Ishikawa (cell line): ENCODE measurements at regions not wholly inside any gene's neighbourhood (a gene's known extent, or its start where the extent isn't known, plus 50 kb on each side); places are given as distances from the start of the nearest gene placed in this dataset.

Experiments used
- CEBPB ChIP-seq: IDR thresholded peaks from 2 replicates; pipeline ENCODE4 v1.6.1; 2012
- TCF12 ChIP-seq: IDR thresholded peaks from 2 replicates; pipeline ENCODE4 v1.6.1; 2012; ENCODE audit warnings: low read depth
- ZBTB7A ChIP-seq: IDR thresholded peaks from 2 replicates; pipeline ENCODE4 v1.6.1; 2012; ENCODE audit warnings: low read depth
- TF ChIP-seq, protein P1 (sequence below): IDR thresholded peaks from 2 replicates; pipeline ENCODE4 v1.6.1; 2012
- TF ChIP-seq, protein P2 (sequence below): IDR thresholded peaks from 2 replicates; pipeline ENCODE4 v1.6.1; 2012; ENCODE audit warnings: low read depth, mild to moderate bottlenecking

DNA sequence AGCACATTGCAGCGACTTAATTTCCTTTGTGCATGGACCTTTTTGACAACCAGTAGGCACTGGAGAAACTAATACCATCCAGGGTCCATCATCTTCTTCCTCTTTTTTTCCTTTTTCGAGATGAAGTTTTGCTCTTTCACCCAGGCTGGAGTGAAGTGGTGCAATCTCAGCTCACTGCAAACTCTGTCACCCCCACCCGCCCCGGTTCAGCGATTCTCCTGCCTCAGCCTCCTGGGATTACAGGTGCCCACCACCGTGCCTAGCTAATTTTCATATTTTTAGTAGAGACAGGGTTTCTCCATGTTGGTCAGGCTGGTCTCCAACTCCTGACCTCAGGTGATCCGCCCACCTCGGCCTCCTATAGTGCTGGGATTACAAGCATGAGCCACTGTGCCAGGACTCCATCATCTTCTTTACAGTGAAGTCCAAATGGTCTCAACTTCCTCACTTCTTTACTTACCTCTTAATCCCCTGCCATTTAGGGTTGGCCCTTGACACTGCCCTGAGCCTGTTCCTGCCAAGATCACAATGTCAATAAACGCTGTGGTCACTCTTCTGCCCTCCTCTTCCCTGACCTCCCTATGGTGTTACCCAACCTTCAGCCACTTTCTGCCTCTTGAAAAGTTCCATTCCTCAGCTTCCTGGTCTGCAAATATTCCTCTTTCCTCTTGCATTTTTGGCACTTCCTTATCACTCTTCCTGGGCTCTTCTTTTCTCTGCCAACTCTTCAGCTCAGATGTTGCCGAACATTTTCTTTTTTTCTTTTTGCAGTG, 119.8 kb upstream of the SLC34A2 start:
- TF ChIP-seq CEBPB (no peak), TCF12 (no peak), ZBTB7A (no peak)
- TF ChIP-seq, protein P1, sequence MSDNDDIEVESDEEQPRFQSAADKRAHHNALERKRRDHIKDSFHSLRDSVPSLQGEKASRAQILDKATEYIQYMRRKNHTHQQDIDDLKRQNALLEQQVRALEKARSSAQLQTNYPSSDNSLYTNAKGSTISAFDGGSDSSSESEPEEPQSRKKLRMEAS: no peak
- TF ChIP-seq, protein P2, sequence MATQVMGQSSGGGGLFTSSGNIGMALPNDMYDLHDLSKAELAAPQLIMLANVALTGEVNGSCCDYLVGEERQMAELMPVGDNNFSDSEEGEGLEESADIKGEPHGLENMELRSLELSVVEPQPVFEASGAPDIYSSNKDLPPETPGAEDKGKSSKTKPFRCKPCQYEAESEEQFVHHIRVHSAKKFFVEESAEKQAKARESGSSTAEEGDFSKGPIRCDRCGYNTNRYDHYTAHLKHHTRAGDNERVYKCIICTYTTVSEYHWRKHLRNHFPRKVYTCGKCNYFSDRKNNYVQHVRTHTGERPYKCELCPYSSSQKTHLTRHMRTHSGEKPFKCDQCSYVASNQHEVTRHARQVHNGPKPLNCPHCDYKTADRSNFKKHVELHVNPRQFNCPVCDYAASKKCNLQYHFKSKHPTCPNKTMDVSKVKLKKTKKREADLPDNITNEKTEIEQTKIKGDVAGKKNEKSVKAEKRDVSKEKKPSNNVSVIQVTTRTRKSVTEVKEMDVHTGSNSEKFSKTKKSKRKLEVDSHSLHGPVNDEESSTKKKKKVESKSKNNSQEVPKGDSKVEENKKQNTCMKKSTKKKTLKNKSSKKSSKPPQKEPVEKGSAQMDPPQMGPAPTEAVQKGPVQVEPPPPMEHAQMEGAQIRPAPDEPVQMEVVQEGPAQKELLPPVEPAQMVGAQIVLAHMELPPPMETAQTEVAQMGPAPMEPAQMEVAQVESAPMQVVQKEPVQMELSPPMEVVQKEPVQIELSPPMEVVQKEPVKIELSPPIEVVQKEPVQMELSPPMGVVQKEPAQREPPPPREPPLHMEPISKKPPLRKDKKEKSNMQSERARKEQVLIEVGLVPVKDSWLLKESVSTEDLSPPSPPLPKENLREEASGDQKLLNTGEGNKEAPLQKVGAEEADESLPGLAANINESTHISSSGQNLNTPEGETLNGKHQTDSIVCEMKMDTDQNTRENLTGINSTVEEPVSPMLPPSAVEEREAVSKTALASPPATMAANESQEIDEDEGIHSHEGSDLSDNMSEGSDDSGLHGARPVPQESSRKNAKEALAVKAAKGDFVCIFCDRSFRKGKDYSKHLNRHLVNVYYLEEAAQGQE: no peak
